SKM-1 (cell line): ENCODE measurements at regions not wholly inside any gene's neighbourhood (a gene's known extent, or its start where the extent isn't known, plus 50 kb on each side); places are given as distances from the start of the nearest gene placed in this dataset.
"Not testable (repeated sequence)": the region's sequence is repeated elsewhere in the genome, so short reads cannot be mapped to it uniquely, and the experiment has no call there.

Experiments
- DNase-seq: peaks from one replicate; lab custom pipeline; 2025; ENCODE audit not compliant: unreplicated experiment; lab: John Stamatoyannopoulos, UW

DNA sequence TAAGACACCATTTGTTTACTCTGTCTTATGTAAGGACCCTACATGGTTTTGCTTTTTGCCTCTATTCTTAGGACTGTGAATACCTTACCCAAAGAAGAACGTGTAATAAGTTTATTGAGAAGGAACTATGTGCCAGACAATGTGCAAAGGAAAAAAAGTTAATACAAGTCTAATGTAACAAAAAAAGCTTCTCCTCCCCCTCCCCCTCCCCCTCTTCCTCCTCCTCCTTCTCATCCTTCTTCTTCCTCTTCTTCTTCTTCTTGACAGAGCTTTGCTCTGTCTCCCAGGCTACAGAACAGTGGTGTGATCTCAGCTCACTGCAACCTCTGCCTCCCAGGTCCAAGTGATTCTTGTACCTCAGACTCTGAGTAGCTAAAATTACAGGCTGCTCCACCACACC lies 50.9 kb upstream of the MITF start:
- no peak for DNase-seq

GRCh38 chr3:69687641-69688040 lies 51.6 kb upstream of the MITF start:
- DNase-seq, result no peak

DNA sequence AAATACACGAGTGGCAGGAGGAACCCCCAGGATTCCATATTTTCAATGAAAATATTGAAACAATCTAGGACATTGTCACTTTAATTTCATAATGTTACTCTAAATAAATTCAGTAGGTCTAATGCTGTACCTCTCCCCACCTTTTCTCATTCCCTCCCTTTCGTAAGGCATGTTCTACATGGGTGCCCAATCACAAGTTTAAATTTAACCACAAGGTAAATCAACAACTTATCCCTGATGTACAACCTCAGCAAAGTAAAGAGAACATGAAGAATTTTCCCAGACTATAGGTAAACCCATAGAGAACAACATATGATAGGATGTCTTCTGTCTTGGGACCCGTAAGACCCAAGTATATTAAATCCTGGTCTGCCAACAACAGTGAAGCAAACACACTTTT lies 53.2 kb upstream of the MITF start:
- no peak for DNase-seq

DNA sequence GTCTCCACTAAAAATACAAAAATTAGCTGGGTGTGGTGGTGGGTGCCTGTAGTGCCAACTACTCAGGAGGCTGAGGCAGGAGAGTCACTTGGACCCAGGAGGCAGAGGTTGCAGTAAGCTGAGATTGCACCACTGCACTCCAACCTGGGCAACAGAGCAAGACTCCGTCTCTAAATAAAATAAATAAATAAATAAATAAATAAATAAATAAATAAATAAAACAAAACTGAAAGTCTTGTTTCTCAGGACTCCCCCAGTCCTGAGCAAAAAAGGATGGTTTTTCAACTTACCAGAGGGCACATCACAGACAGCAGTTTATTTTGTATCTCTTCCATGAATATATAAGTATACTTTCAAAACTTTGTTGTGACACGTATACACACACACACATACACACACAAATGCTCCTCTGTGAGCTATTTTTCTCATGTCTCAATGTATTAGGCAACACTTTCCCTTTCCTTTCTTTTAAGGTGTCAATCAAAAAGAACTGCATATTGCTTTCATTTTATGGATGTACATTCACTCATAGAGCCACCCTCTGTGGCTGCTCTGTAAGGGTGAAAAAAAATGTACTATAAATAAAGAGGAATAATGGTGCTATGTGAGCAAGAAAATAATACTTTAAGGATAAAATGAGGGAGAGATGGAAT lies 54.8 kb upstream of the MITF start:
- DNase-seq, result no peak

- DNase-seq, result no peak
Measured at GRCh38 chr3:69683082-69683806, 56.0 kb upstream of the MITF start.

GRCh38 chr3:69677456-69677855 lies 61.8 kb upstream of the MITF start:
- DNase-seq, result not testable (repeated sequence)

DNA sequence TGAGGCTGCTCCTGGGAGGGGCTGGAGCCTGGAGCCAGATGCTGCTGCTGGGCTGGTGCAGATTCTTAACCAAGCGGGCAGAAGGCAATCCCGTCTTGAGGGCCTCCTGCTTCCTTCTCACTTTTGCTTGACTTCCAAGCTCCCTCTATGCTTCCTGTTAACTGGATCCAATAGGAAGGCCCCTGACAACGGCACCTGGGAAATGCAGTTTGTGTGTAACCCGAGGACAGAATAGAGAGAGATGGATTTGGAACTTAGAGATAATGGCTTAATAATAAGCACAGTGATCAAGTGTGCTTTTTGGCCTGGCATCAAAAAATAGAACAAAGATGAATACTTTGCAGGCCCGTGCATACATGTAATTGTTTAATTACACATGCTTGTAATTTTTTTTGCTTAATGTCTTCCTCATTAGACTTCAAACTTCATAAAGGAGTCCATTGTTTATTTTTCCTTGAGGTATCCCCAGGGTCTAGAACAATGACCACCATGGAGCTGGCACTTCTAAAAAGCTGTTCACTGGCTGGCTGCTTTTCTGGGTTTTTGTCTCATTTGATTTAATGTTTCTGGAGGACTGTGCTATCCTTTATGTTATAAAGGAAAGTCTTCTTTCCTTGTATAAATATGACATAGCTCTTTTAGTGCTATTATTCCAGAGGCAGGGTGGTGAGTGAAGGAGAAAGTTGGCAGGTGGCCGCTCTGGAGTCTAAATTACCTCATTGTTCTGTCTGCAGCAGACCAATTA lies 63.3 kb upstream of the MITF start:
- no peak for DNase-seq

- no peak for DNase-seq
Measured at GRCh38 chr3:69674752-69675151, 64.5 kb upstream of the MITF start.

- peak; percentile 13 for DNase-seq
Measured at GRCh38 chr3:69671082-69671952, 67.9 kb upstream of the MITF start.

DNA sequence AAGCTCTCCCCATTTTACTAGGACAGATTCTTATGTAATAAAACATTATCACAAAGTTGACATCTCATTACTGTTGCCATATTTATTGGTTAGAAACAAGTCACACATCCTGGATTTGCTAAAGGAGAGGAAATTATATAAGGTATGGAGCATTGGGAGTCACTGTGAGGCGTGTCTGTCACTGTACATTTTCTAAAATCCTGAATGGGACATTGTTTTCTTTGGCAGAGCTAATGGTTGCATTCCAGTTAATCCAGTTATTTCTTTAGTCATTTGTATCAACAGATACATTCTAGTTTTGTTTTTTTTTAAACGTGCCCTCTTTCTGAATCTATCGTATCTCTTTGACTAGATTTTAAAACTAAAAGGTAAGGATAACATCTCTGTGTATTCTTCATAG lies 70.2 kb upstream of the MITF start:
- DNase-seq, result no peak

- no peak for DNase-seq
Measured at GRCh38 chr3:69665026-69665737, 74.1 kb upstream of the MITF start.

- DNase-seq, result no peak
Measured at GRCh38 chr3:69660631-69661030, 78.6 kb upstream of the MITF start.

GRCh38 chr3:69659180-69659910 lies 79.9 kb upstream of the MITF start:
- no peak for DNase-seq

GRCh38 chr3:69658514-69659140 lies 80.6 kb upstream of the MITF start:
- no peak for DNase-seq

DNA sequence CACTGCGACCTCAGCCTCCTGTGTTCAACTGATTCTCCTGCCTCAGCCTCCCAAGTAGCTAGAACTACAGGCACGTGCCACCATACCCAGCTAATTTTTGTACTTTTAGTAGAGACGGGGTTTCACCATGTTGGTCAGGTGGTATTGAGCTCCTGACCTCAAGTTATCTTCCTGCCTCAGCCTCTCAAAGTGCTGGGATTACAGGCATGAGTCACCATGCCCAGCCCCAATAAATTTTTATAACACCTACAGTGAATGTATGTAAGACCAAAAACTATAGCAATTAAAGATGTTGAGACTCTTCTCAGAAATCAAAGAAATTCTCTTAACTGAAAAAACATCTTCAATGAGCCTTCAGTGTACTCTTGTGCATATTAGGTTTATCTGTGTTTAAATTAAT lies 82.2 kb upstream of the MITF start:
- not testable (repeated sequence) for DNase-seq

- no peak for DNase-seq
Measured at GRCh38 chr3:69651765-69652164, 87.5 kb upstream of the MITF start.

DNA sequence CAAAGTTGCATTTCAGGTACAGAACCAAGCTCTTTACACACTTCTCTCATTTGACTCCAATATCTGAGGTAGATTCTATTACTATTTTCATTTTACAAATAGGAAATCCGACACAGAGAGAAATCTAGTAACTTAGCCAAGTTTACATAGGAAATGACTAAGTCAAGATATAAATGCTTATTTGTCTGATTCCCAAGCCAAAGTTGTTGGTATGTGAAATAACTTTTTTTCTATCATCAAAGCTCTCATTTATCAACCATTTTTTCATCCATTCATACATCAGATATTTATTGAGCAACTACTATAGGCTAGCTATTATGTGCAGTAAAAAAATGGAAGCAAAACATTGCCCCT lies 89.2 kb upstream of the MITF start:
- no peak for DNase-seq

DNA sequence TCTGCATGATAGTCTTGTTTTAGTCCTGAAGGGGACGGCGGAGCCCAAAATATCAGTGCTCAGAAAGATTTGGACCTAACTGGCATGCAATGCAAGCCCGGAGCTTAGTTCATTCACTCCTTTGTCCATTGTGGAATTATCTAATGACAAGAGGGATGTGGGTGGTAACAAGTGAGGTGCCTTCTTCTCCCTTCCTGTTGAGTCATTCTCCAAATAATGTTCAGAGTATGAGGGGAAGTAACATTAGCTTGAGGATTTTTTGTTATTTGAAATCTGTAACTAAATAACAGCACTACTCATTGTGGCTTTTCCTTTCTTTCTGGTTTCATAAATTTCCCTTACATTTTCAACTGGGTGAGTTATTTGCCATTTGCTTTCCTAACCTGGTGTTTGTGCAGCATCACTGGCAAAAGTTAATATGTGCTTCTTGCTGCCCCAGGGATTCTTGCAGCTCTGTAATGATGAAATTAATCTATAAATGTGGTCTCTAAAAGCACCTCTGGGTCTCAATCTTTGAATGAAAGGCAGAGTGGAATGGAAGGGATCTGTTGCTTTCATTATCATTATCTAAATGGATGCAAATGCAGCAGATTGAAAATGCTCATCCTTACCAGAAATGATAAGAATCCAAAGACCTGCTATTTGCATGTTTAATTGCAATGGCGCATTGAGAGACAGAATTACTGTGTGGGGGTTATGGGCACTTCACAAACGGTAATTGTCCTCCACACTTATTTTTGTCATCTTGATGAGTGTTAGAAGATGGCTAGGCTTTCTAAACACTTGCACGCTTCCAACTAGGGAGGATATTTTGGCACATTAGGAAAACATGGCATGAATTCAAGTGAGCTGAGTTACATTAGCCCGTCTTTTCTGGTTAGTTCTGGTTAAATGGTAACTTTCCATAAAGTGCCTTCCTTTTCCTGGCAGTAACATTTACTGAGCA lies 89.9 kb upstream of the MITF start:
- DNase-seq, result no peak
